ENCODE measurements at regions not wholly inside any gene's neighbourhood (a gene's known extent, or its start where the extent isn't known, plus 50 kb on each side); places are given as distances from the start of the nearest gene placed in this dataset.

GRCh38 chr10:46169736-46170135, 117.1 kb upstream of the ANTXRL start:
- no peak for TF ChIP-seq CTCF (conservative IDR thresholded peaks at IDR 0.05; ENCODE audit: low read depth, low read length)
- no peak for TF ChIP-seq EZH2 (IDR thresholded peaks at IDR 0.05; ENCODE audit: borderline replicate concordance, low read depth, low read length, poor library complexity, severe bottlenecking)

Measured in A673 (cell line).